WTC11 (cell line): ENCODE measurements at regions not wholly inside any gene's neighbourhood (a gene's known extent, or its start where the extent isn't known, plus 50 kb on each side); places are given as distances from the start of the nearest gene placed in this dataset.

ENCODE experiments used
- ATF6 ChIP-seq: sonication (generic); formaldehyde crosslinking; IDR thresholded peaks from 2 replicates; pipeline ENCODE4 v1.8.1; 2023; ENCODE audit warnings: mild to moderate bottlenecking, missing genetic modification reagents
- CREB1 ChIP-seq: sonication (generic); formaldehyde crosslinking; IDR thresholded peaks from 2 replicates; pipeline ENCODE4 v1.8.0; 2023; ENCODE audit warnings: mild to moderate bottlenecking, missing genetic modification reagents
- CTCF ChIP-seq: fragments of 200-600 bp; IDR thresholded peaks from 2 replicates; pipeline ENCODE4 v1.8.0; 2022; ENCODE audit warnings: antibody characterized with exemption
- GABPB1 ChIP-seq: sonication (generic); formaldehyde crosslinking; IDR thresholded peaks from 2 replicates; pipeline ENCODE4 v1.8.1; 2023; ENCODE audit warnings: mild to moderate bottlenecking, missing genetic modification reagents
- MAX ChIP-seq: sonication (generic); formaldehyde crosslinking; IDR thresholded peaks from 2 replicates; pipeline ENCODE4 v1.8.0; 2022; ENCODE audit warnings: mild to moderate bottlenecking, missing genetic modification reagents
- NR3C1 ChIP-seq: sonication (generic); formaldehyde crosslinking; conservative IDR thresholded peaks from 2 replicates; pipeline ENCODE4 v1.8.1; 2023; ENCODE audit warnings: low read depth, mild to moderate bottlenecking, missing genetic modification reagents
- STAT6 ChIP-seq: sonication (generic); formaldehyde crosslinking; conservative IDR thresholded peaks from 2 replicates; pipeline ENCODE4 v1.8.1; 2023; ENCODE audit warnings: mild to moderate bottlenecking, low read depth, missing genetic modification reagents, moderate library complexity
- ZNF317 ChIP-seq: sonication (generic); formaldehyde crosslinking; IDR thresholded peaks from 2 replicates; pipeline ENCODE4 v1.8.1; 2023; ENCODE audit warnings: low read depth, mild to moderate bottlenecking, moderate library complexity, missing genetic modification reagents, borderline replicate concordance

- TF ChIP-seq GABPB1 (CRISPR knock-in tag) (no peak), ATF6 (CRISPR knock-in tag) (no peak), STAT6 (CRISPR knock-in tag) (no peak), CTCF (no peak), ZNF317 (CRISPR knock-in tag) (no peak), NR3C1 (CRISPR knock-in tag) (no peak), MAX (CRISPR knock-in tag) (no peak), CREB1 (CRISPR knock-in tag) (no peak)
Observed at GRCh38 chr14:54169254-54169924, 212.8 kb upstream of the BMP4 start.
